HG03066 (cell line): ENCODE measurements at regions not wholly inside any gene's neighbourhood (a gene's known extent, or its start where the extent isn't known, plus 50 kb on each side); places are given as distances from the start of the nearest gene placed in this dataset.

Experiments used
- ATAC-seq: cut with Tn5 transposase; IDR thresholded peaks from one replicate; pipeline ENCODE4 v1.9.1; 2021; ENCODE audit warnings: low read depth; ENCODE audit not compliant: unreplicated experiment

DNA sequence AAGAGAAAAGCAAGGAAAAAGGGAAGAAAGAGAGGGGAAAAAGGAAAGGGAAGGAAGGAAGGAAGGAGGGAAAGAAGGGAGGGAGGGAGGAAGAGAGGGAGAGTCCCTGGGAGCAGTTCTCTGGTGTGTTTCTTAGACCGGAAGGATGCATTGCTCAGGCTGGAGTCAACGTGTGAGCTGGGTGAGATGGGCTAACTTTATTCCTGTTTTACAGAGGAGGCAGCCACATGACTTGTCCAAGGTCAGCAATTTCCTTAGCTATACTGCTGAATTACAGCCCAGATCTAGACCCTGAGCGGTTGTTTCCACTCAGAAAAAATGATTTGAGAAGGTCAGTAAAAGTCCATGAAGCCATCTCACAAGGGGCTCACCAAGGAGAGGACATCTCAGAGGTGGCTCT is 86.6 kb upstream of the APCDD1 start:
- ATAC-seq = no peak

DNA sequence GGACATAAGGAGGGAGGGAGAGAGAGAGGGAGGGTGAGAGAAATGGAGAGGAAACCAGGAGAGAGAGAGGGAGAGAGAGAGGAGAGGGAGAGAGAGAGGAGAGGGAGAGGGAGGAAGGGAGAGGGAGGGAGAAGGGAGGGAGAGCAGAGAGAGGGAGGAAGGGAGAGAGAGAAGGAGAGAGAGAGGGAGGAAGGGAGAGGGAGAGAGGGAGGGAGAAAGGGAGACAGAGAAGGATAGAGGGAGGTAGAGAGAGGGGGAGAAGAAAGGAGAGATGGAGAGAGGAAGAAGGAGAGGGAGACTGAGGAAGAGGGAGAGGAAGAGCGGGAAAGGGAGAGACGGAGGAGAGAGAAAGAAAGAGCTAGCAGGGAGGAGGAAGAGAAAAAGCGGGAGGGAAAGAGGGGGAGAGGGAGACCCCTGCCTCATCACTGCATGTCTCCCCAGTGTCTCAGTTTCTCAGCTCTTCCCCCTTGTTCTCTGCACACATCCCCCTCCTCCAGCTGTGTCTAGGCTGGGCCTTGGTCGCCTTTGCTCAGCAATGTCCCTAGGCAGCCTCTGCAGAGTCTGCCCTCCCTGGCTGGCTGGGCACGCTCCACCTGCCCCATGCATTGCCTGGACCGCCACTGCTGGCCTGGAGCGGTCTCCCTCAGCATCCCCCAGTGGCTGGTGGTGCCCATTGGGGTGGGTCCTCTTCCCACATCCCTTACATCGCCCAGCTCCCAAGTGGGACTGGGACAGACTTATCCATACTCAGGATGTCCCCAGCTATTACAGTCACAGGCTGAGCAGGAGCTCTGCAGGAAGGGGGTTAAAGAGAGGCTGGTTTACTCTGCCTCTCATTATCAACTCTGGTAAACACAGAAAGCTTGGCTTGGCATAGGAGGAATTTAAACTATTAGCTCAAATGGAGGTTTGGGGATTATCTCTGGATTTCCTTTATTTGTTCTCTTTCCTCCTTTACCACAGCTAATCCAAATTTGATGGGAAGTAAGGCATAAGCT is 85.7 kb upstream of the APCDD1 start:
- no peak for ATAC-seq

DNA sequence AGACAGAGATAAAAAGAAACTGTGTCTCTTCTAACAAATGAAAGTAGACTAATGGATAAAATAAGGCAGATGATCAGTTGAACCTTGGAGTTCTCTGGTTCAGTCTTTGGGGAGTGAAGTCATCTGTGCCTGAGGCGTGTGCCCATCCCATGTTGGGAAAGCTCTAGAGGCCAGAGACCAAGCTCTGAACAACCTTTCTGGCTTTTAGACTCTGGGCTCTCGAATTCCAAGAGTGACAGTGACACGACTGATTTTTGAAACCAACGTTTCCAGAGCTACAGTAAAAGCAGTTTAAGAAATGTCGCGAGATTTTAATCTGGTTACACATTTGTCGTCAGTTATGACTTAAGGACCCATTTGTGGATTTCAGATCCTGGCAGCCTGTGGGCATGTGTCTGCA is 83.7 kb upstream of the APCDD1 start:
- no peak for ATAC-seq

DNA sequence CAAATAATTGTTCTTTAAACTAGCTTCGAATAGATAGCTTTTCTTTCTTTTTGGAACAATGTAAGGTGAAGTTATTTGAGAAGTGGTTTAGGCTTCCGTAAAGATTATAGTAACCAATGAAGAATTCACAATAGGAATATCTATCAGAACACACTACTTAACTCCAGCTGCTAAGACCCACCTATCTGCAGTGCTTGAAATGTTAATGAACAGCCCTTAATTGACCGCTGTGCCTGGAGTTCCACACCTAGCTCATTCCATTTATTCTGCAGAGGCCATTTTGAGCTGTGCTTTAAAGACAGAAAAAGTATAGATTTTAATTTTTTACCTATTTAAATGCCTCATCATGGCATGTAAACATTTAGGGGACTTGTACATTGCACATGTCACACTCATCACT is 83.3 kb upstream of the APCDD1 start:
- no peak for ATAC-seq

DNA sequence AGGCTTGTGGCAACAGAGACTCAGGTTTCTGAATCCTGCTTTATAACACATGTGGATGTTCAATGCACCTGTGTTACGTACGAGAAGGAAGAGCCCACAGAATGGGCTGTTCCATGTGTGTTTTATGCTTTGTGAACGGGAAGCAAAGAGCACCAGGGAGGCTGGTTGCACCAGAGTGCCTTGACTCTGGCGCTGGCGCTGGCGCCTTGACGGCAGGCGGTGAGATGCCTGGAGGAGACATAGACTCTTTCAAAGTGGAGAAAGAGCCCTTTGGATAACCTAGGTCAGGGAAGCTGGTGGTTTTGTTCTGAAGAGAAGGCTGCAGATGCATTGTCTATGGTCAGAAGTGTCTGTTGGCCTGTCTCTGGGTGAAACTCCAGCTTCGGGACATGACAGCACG is 80.2 kb upstream of the APCDD1 start:
- no peak for ATAC-seq

DNA sequence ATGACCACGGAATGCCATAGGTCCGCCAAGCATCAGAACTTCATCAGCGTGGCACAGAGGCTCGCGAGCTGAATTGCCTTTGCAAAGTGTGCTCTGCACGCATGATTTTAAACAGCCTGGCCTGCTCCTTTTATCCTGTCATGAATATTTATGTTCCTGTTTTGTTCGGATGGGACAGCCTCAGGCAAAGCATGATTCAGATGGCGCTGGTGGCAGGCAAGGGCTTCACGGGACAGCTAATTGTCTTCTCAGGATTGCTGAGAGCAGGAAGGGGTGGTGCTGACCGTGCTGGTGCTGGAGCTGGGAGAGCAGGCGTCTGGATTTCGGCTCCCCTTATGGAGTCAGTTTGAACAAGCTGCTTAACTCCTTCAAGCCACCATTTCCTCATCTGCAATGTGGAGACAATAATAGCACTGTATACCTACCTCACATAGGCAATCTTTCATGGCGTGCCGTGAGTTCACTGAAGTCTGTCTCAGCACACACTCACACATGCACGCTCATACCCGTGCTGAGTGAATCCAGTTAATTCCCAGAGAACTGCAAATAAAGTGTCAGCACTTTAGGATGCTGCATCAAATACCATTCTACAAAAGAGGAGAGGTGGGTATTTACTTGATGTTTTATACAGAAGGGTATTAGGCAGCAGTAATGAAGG is 79.7 kb upstream of the APCDD1 start:
- no peak for ATAC-seq

DNA sequence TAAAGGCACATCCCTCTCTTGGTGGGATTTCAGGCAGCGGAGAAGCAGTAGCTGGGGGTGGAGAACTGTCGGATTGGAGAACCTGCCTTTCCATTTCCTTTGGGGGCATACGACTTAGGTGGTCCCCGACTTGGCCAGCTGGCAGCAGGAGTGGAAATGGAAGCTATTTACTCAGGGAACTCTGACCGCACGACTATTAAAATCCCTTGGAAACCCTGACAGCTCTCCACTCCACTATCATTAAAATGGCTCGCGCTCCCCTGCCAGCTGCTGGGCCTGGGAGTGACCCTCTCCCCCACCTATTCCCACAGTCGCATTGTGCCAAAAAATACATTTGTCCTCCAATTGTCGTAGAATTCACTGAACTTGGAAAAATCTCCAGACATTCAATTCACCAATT is 77.7 kb upstream of the APCDD1 start:
- ATAC-seq = no peak

DNA sequence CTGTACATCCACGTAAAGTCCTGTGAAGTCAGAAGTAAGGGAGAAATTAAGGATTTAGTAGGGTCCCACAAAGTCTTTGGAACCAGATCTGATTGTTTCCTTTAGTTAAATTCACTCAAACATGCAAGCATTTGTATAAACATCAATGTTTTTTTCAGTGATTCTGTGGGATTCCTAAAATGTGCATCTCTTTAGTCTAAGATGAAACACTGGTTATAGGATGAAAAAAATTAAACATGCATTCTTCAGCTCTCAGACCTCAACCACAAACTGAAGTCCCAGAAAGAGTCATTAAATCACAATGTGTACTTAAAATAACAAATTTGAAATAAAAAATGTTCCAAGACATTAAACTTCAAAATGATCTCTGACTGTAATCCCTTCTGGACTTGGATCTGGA is 76.5 kb upstream of the APCDD1 start:
- no peak for ATAC-seq

DNA sequence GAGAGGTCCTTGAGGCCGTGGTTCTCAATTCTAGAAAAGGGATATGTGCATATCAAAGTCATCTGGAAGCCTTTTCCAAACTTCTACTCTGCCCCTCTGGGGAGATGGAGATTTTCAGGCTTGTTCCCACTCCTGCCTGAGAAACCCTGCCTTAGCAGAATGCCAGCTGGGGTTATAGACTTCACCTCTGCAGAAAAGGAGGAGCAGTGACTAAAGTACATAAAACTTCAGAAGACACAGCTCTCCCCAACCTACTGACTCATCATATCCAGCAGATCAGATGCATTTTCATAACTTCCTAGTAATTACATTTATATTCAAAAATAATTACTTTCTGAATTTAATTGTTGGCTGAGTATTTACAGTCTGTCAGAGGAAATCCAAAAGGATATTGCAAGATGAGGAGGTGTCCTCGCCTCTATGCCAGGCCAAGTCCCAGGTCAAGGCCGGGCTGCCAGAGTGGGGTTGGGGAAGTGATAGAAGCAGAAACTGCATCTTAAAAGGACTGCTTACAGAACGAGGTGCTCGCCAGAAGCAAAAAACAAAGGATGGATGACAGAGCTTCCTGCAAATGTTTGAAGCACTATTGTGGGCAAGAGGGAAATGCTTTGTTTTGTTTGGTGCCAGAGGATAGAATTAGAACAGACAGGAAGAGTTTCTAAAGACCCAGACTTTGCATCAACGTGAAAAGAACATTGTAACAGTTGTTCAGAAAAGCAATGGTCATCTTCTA is 75.6 kb upstream of the APCDD1 start:
- no peak for ATAC-seq

DNA sequence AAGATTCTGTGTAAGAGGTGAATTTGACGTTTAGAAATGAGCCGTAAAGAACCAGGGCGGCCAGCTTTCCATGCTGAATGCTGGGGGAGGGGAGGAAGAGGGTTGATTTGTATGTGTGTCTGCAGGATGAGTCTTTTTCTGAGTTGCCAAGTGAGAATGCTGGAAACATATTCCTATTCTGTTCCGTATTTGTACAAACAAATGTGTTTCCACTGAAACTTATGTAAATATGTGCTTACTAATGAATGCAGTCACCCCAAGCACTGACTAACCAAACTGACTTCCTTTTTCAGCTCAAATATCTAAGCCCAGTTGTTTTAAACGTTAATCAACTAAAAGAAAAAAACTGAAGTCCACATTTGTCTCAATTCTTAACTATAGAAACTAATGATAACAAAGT is 74.9 kb upstream of the APCDD1 start:
- no peak for ATAC-seq

DNA sequence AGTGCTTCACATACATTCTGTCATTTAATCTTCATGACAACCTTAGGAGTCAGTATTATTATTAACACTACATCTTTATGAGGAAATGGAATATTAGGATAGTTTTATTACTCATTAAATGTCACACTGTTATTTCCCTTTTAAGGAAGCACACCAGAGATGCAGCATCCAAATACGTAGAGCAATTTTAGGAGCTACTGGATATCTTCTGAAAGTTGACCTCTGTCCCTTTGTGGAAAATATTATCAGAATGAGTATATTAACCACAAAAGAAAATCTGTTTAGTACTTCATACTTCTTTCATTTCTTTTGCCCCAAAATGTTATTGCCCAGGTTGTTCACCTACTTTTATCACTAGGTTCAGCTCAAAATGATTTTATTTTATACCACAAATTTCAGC is 72.9 kb upstream of the APCDD1 start:
- no peak for ATAC-seq

DNA sequence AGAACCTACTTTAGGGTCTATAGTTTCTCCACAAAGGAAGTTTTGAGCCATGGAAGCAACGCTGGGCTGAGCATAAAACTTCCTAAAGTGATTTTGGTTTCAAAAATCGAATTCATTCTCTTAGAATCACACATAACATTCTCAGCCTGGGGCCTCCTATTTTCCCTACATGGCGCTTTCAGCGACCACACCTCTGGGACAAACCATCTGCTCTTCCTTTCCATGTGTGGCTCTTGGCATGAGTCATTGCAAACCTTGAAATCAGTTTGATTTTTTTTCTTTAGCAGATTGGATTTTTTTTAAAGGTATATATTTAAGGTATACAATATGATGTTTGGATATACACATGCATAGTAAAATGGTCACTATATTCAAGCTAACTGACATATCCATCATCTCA is 72.5 kb upstream of the APCDD1 start:
- no peak for ATAC-seq

DNA sequence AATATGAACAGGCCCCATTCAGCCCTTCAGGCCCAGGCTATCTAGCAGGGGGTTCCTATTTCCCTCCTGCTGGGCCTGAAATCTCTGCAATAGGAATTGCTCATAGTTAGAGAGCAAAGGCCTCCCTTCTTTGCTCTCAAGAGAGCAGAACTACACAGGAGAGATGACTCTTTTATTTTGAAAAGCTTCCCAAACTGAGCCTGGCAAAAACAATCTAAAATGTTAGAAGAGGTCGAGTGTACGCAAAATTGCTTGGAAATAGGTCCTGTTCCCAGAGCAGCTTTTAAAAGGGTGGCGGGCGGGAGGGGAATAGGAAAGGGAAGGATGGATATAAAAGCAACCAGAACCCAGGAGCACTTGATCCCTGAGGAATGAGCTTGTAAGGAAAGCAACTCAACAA is 68.4 kb upstream of the APCDD1 start:
- no peak for ATAC-seq

DNA sequence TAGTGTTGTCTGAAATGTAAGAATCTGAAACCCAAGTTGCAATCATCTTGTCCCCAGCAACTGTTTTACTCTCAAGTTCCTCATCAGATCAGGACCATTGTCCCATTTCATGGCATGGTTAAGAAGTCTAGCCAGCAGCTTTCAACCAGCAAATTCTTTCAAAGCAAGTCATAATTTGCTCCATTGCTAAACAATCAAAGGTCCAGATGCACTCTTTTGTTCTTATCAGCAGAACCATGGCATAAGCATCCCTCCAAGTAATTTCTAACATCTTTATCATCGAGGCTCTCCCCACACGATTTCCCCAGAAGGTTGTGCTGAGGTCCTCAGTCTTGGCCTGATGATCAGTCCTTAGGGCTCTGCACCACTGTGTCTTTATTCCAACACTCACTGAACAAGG is 67.5 kb upstream of the APCDD1 start:
- ATAC-seq = no peak

DNA sequence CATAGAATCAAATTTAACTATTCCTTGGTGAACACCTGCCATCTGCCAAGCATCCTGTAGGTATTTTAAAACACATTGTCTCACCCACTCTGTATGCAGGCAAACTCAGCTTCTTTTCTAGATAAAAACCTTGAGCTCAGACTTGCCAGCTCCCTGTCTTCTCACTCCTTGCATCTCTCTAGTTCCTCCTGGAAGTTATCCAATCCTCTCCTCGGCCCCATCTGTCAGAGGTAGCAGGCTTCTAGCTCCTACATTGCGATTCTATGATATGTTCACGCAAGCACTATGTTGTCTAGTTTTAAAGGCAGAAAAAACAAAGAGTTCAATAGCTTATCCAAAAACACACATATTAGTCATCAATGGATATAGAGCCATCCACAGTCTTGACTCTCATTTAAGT is 67.0 kb upstream of the APCDD1 start:
- no peak for ATAC-seq

DNA sequence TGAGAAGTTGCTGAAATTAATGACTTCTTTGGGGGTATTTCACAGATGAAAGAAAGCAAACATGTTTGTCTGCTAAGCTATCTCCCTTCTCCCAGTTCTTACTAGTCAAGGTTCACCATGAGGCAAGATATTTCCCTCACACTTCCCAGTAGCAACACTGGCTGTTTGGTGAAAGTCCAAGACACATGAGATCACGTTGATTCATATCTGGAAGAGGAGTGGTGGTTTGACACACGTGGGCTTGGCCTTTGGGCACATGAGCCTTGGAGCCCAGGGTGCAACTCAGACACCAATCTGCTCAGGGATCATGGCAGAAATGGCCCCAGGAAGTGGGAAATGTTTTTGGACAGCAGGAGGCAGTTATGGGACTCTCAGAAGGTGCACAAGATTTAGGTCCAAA is 66.1 kb upstream of the APCDD1 start:
- ATAC-seq = no peak

DNA sequence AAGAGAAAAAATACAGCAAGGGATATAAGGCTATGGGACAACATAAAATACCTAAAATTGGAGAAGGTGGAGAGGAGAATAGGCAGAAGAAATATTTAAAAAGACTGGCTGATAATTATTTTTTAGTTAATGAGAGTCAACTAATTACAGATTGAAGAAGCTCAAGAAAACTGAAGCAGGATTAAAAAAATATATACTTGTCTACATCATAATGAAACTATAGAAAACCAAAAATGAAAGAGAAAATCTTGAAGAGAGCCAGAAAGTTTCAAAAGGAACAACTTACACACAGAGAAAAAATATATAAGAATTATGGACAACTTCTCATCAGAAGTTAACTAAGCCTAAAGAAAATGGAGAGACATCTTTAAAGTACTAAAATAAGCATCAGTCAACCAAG is 62.9 kb upstream of the APCDD1 start:
- ATAC-seq = peak; percentile 71

DNA sequence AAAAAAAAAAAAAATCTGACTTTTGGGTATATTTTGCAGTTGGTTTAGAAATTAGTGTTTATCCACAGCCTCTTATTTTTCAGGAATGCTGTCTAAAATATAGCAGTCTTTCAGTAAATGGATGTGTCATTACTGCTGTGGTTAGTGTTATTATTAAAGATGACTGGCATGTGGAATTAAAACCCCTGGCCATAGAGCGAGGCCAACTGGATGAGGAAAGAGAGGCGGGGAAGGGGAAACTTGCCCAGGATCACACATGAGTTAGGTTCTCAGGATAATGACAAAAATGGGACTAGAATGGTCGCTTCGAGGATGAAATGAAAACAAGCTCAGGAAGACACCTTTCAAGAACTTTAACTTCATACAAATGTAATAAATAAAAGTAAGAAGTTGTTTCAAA is 57.4 kb upstream of the APCDD1 start:
- ATAC-seq = no peak

DNA sequence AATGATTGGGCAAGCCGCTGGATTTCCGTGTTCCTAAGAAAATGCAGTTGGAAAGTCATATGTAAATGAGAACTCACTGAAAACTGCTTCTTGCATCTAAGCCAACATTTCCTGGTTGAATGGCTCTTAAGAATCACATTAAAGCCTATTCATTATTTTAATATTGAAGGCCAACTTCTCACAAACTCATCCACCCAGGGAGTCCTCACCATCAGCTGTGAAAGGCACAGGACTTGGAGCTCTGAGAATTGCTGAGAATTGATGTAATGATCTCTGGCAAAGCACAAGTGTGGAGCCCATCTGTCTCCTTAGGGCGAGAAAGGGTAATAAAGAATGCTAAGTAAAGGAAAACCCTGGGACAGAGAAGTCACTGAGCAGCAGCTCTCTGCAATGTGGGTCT is 55.9 kb upstream of the APCDD1 start:
- ATAC-seq = no peak

DNA sequence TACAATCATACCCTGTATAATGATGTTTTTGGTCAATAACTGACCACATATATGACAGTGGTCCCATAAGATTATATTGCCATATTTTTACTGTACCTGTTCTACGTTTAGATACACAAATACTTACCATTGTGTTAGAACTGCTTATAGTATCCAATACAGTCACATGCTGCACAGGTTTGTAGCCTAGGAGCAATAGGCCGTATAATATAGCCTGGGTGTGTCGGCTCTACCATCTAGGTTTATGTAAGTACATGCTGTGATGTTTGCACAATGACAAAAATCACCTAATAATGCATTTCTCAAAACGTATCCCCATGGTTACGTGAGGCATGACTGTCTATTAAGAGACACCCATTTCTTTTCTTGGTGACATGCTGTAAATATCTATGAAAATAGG is 55.0 kb upstream of the APCDD1 start:
- ATAC-seq = no peak

DNA sequence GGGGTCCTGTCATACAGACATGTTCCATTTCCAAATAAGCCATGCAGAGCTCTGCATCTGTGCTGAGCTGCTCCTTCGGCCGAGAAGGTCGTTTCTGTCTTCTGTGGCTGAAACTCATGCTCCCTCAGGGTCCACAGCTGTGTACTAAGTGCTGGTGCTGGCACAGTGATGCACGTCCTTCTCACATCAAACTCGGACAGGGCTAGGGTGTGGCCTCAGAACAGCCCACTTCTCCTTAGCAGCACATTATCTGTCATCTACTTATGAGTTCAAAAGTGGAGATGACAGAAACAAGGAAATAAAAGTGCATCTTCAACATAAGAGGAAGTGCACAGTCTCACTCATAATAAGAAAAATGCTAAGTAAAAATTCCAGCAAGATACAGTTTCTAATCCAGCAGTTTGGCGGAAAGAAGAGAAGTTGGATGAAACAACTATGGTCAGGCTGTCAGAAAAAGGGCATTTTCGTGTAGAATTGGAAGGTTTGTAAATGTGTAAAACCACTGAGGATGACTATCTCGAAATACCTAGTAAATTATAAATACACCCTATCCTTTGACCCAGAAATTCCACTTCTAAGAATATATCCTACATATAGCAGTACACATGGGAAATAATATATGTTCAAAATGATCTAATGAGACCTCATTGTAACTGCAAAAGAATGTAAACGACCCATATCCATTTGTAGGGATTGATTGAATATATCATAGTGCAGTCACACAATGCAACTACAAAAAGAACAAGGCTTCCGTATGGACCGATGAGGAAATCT is 53.7 kb upstream of the APCDD1 start:
- no peak for ATAC-seq
